ENCODE measurements at regions not wholly inside any gene's neighbourhood (a gene's known extent, or its start where the extent isn't known, plus 50 kb on each side); places are given as distances from the start of the nearest gene placed in this dataset.

DNA sequence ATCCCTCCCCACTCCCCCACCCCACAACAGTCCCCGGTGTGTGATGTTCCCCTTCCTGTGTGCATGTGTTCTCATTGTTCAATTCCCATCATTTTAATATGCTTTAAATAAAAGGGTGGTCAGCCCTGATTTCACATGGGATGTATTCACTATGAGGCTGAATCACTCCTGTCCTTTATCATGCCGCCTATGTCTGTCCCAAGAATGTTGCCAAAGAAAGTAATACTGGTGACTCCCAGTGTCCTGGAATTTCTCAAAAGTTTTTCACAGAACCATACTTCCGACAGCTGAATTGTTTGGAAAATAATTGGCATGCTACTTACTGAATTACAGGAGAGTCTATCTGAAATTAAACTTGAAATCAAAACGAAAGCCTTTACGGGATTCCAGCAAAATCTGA is 217.7 kb downstream of the HAO1 start:
- Histone ChIP-seq H3K27ac (replicated peaks) (peak overlapping the region; percentile 62), H3K4me3 (no peak overlapping the region), H3K9me3 (replicated peaks) (no peaks in the 10 kb centered on the region), H3K4me1 (peaks cover 8% of the 10 kb centered on the region), H3K36me3 (no peaks in the 10 kb centered on the region), H3K27me3 (ENCODE audit: low read depth) (no peaks in the 10 kb centered on the region)
- intact Hi-C loops (cut with micrococcal nuclease) = no loop called here
- TF ChIP-seq, protein P1, sequence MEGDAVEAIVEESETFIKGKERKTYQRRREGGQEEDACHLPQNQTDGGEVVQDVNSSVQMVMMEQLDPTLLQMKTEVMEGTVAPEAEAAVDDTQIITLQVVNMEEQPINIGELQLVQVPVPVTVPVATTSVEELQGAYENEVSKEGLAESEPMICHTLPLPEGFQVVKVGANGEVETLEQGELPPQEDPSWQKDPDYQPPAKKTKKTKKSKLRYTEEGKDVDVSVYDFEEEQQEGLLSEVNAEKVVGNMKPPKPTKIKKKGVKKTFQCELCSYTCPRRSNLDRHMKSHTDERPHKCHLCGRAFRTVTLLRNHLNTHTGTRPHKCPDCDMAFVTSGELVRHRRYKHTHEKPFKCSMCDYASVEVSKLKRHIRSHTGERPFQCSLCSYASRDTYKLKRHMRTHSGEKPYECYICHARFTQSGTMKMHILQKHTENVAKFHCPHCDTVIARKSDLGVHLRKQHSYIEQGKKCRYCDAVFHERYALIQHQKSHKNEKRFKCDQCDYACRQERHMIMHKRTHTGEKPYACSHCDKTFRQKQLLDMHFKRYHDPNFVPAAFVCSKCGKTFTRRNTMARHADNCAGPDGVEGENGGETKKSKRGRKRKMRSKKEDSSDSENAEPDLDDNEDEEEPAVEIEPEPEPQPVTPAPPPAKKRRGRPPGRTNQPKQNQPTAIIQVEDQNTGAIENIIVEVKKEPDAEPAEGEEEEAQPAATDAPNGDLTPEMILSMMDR (IDR thresholded peaks at IDR 0.05; ENCODE audit: borderline replicate concordance) = no peak
- no peak for DNase-seq

DNA sequence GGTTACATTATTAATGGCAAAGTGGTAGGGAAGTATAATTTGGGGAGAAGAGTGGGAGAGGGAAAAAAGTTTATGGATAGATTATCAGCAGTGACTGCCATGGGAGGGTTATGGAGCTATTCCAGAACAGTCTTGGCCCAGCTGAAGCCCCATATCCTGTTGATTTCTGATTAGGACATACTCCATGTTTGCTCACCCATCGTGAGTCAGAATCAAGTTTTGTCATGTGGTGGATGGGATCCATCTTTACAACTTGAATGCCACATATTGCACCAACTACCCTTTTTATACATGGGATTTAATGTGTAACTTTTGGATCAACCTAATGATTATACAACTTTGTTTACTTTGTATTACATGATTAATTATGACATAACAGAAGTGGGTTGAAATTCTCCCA is 217.0 kb downstream of the HAO1 start:
- no peaks in the 10 kb centered on the region for H3K36me3 ChIP-seq
- intact Hi-C loops (cut with micrococcal nuclease) = no loop called here
- H3K27ac ChIP-seq (replicated peaks) = peak overlapping the region; percentile 62
- no peaks in the 10 kb centered on the region for H3K9me3 ChIP-seq (replicated peaks)
- no peaks in the 10 kb centered on the region for H3K27me3 ChIP-seq (ENCODE audit: low read depth)
- DNase-seq = no peak
- no peak overlapping the region for H3K4me3 ChIP-seq
- H3K4me1 ChIP-seq = peaks cover 8% of the 10 kb centered on the region
- TF ChIP-seq, protein P1 (IDR thresholded peaks at IDR 0.05; ENCODE audit: borderline replicate concordance) = no peak

DNA sequence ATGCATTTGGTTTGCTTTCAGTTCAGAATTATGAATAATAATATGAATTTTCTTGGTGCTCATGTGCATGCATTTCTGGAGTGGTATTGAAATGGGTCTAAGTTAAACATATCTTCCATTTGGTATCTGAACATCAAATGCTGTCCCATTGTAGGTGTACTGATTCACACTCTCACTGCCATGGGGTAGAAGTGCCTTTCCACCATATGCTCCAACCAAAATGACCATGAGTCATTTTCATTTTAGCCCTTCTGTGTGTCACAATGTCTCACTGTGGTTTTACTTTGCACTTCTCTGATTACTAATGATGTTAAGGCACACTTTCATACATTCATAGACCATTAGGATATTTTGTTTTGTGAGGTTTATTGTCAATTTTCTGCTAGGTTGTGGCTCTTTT is 211.9 kb downstream of the HAO1 start:
- TF ChIP-seq, protein P1 (IDR thresholded peaks at IDR 0.05; ENCODE audit: borderline replicate concordance) = no peak
- H3K4me3 ChIP-seq = no peak overlapping the region
- no peaks in the 10 kb centered on the region for H3K27me3 ChIP-seq (ENCODE audit: low read depth)
- no peaks in the 10 kb centered on the region for H3K9me3 ChIP-seq (replicated peaks)
- no peak overlapping the region for H3K27ac ChIP-seq (replicated peaks)
- H3K36me3 ChIP-seq = no peaks in the 10 kb centered on the region
- no peak for DNase-seq
- intact Hi-C loops (cut with micrococcal nuclease) = no loop called here
- peaks cover 2% of the 10 kb centered on the region for H3K4me1 ChIP-seq

DNA sequence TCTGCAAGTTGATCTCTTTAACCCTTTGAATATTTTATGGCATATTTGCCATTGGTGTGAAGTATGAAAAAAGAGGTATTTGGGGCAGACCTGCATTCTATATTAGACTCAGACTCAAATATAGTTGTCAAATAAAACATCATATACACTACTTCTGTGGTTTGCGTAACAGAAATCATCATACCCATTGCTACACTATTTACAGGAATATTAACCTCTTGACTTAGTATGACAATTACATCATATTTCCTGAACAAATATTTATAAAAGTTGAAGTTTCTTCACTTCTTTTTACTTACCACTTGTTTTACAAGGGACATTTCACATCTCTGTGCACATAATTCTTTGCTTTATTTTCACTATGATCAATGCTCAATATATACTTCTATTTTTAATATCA is 206.0 kb downstream of the HAO1 start:
- TF ChIP-seq, protein P1 (IDR thresholded peaks at IDR 0.05; ENCODE audit: borderline replicate concordance) = no peak
- intact Hi-C loops (cut with micrococcal nuclease) = no loop called here
- Histone ChIP-seq H3K9me3 (replicated peaks) (no peaks in the 10 kb centered on the region), H3K27me3 (ENCODE audit: low read depth) (no peaks in the 10 kb centered on the region), H3K27ac (replicated peaks) (no peak overlapping the region), H3K4me1 (no peaks in the 10 kb centered on the region), H3K36me3 (no peaks in the 10 kb centered on the region), H3K4me3 (no peak overlapping the region)
- no peak for DNase-seq

DNA sequence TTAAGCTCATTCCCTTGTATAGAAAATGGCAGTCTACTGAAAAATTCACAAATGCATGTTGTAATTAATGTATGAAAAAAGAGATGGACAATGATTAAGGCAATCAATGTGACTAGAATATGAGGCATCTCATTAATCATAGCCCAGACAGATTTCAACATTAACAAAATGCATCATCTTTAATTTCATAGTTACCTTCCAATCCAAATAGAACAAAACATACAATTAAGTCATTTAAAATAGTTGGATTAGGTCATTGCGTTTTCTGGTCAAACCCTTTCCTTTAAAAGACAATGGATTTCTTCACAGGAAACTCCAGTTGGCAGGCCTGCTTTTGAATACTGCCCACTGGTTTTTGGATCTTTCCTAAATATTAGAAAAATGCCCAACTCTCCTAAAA is 203.9 kb downstream of the HAO1 start:
- no peaks in the 10 kb centered on the region for H3K9me3 ChIP-seq (replicated peaks)
- H3K27me3 ChIP-seq (ENCODE audit: low read depth) = no peaks in the 10 kb centered on the region
- no peak for DNase-seq
- no peaks in the 10 kb centered on the region for H3K4me1 ChIP-seq
- H3K4me3 ChIP-seq = no peak overlapping the region
- peak overlapping the region; percentile 40 for H3K27ac ChIP-seq (replicated peaks)
- intact Hi-C loops (cut with micrococcal nuclease) = no loop called here
- no peaks in the 10 kb centered on the region for H3K36me3 ChIP-seq
- TF ChIP-seq, protein P1 (IDR thresholded peaks at IDR 0.05; ENCODE audit: borderline replicate concordance) = no peak

DNA sequence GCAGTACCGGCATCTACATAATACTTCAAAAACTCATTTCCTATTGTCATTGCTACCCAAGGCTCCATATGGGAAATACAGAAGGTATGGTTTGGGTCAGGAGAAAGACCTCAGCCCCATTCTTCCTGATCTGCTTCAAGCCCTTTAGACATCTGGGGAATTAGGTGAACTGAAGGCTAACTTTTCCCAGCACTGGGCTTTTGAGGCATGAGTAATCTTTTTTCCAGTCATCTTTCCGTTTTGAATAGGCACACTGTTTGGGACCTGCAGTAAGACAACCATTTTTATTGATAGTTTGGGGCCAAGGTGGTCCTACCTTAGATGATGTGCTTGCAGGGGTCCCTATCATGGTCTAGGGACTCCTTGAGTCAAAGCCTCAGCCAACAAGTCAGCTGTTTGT is 198.4 kb downstream of the HAO1 start:
- no peak for DNase-seq
- H3K4me3 ChIP-seq = no peak overlapping the region
- no peaks in the 10 kb centered on the region for H3K4me1 ChIP-seq
- TF ChIP-seq, protein P1 (IDR thresholded peaks at IDR 0.05; ENCODE audit: borderline replicate concordance) = no peak
- intact Hi-C loops (cut with micrococcal nuclease) = no loop called here
- no peaks in the 10 kb centered on the region for H3K27me3 ChIP-seq (ENCODE audit: low read depth)
- peaks cover 18% of the 10 kb centered on the region for H3K9me3 ChIP-seq (replicated peaks)
- H3K27ac ChIP-seq (replicated peaks) = no peak overlapping the region
- no peaks in the 10 kb centered on the region for H3K36me3 ChIP-seq
